Parathyroid adenoma (tissue), 2 donors: ENCODE measurements at regions not wholly inside any gene's neighbourhood (a gene's known extent, or its start where the extent isn't known, plus 50 kb on each side); places are given as distances from the start of the nearest gene placed in this dataset.

ENCODE experiments used
- H2AFZ ChIP-seq: fragments of 300-600 bp; sonication (generic); one replicate; pipeline ENCODE4 v1.7.0; 2017; ENCODE audit warnings: antibody characterized with exemption, mild to moderate bottlenecking
- H3K27ac ChIP-seq: fragments of 300-600 bp; sonication (generic); one replicate; pipeline ENCODE4 v1.7.0; 2017
- H3K27me3 ChIP-seq: fragments of 300-600 bp; sonication (generic); one replicate; pipeline ENCODE4 v1.7.0; 2017; ENCODE audit warnings: low read length; ENCODE audit not compliant: control insufficient read depth, insufficient read depth
- H3K36me3 ChIP-seq: fragments of 300-600 bp; sonication (generic); one replicate; pipeline ENCODE4 v1.7.0; 2017; ENCODE audit warnings: low read length; ENCODE audit not compliant: control insufficient read depth, insufficient read depth
- H3K4me1 ChIP-seq: fragments of 300-600 bp; sonication (generic); one replicate; pipeline ENCODE4 v1.7.0; 2017; ENCODE audit warnings: control low read depth
- H3K4me2 ChIP-seq: fragments of 300-600 bp; sonication (generic); one replicate; pipeline ENCODE4 v1.7.0; 2017; ENCODE audit warnings: low read length
- H3K4me3 ChIP-seq: fragments of 300-600 bp; sonication (generic); one replicate; pipeline ENCODE4 v1.7.0; 2017; ENCODE audit warnings: low read depth, low read length
- H3K79me2 ChIP-seq: fragments of 300-600 bp; sonication (generic); one replicate; pipeline ENCODE4 v1.7.0; 2017; ENCODE audit warnings: control low read depth
- H3K9ac ChIP-seq: fragments of 300-600 bp; sonication (generic); one replicate; pipeline ENCODE4 v1.7.0; 2017; ENCODE audit warnings: mild to moderate bottlenecking
- H3K9me3 ChIP-seq: fragments of 300-600 bp; sonication (generic); one replicate; pipeline ENCODE4 v1.7.0; 2017; ENCODE audit warnings: low read length; ENCODE audit not compliant: control insufficient read depth
- CTCF ChIP-seq: fragments of 300-600 bp; sonication (generic); IDR thresholded peaks from one replicate; pipeline ENCODE4 v1.7.0; 2017; ENCODE audit warnings: antibody characterized with exemption, mild to moderate bottlenecking
- donor health status: primary hyperparathyroidism.

DNA sequence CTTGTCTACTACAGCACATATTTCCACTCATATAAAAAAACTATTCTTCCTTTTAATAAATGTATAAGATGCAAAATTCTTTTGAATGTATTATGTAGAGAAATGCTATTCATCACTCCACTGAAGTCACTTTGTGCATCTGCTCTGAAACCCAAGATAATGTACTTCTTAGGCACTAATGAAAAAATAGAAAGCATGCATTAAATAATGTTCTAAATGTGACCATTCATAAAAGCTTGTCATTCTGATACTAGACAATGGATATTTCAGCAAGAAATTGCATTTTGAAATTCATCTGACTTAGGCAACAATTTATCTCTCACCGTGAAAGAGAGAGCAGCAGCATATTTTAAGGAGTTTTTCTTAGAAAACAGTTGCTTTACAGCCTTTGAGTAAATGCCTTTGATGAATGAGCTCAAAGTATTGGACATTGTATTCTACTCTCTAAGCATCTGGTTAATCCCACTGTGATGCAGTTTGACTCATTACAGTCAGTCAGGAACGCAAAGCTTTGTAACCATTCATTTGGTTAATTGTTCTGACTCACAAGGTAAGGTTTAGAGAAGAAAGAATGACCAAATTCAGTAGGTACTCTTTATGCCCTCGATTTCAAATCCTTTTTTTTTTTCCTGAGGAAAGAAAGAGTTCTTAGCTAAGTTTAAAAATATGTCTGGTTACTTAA lies 2233.8 kb upstream of the C9orf72 start:
- Histone ChIP-seq H2AFZ (no peak overlapping the region), H3K4me1 (no peaks in the 10 kb centered on the region), H3K27me3 (no peaks in the 10 kb centered on the region), H3K9me3 (no peaks in the 10 kb centered on the region), H3K79me2 (no peaks in the 10 kb centered on the region), H3K36me3 (no peaks in the 10 kb centered on the region), H3K9ac (no peak overlapping the region), H3K4me2 (no peak overlapping the region), H3K27ac (no peak overlapping the region), H3K4me3 (no peak overlapping the region)
- TF ChIP-seq CTCF: no peak

DNA sequence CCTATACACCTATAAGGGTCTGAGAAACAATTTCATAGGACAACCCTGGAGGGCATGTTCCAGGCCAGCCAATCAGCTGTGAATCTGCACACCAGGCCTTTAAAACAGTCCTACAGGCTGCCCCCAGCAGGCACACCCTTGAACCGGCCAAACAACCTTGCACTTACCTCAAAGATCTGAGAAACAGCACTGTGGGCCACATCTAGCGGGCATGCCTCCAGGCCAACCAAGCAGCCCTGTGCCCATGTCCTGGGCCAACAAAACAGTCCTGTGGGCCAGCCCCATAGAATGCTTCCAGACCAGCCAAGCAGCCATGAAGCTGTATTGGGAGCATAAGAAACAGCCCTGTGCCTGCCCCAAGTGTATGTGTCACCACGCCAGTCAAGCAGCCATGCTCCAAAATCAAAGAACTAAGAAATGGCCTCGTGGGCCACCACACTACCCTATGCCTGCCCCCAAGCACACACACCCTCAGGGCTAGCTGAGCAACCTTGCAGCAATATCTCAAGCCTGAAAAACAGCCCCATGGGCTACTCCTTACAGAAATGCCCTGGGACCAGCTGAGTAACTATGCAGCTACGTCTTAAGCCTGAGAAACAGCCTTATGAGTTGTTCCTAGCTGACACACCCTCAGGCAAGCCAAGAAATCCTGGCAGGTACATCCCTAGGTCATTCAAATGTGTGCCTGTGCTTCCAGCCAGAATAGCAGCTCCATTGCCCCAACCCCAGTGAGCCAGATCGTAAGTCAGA lies 2243.8 kb upstream of the C9orf72 start:
- Histone ChIP-seq H2AFZ (no peak overlapping the region), H3K79me2 (no peaks in the 10 kb centered on the region), H3K36me3 (no peaks in the 10 kb centered on the region), H3K27ac (no peak overlapping the region), H3K4me3 (no peak overlapping the region), H3K9me3 (peaks cover 7% of the 10 kb centered on the region), H3K4me2 (no peak overlapping the region), H3K4me1 (no peaks in the 10 kb centered on the region), H3K9ac (no peak overlapping the region), H3K27me3 (no peaks in the 10 kb centered on the region)
- TF ChIP-seq CTCF: no peak

DNA sequence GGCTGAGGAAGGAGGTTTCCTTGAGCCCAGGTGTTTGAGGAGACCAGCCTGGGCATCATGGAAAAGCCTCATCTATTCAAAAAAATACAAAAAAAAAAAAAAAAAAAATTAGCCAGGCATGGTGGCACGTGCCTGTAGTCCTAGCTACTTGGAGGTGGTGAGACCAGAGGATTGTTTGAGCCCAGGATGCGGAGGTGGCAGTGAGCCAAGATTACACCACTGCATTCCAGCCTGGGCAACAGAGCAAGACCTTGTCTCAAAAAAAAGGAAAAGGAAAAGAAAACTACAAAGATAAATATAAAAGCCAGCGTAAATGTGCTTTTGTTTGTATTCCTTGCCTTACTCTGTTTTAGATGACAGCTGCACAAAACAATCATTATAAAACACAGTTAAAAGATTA lies 2249.2 kb upstream of the C9orf72 start:
- H3K79me2 ChIP-seq: no peaks in the 10 kb centered on the region
- H3K9me3 ChIP-seq: peaks cover 3% of the 10 kb centered on the region
- no peaks in the 10 kb centered on the region for H3K27me3 ChIP-seq
- no peaks in the 10 kb centered on the region for H3K4me1 ChIP-seq
- no peak overlapping the region for H2AFZ ChIP-seq
- H3K4me2 ChIP-seq: no peak overlapping the region
- no peaks in the 10 kb centered on the region for H3K36me3 ChIP-seq
- no peak overlapping the region for H3K4me3 ChIP-seq
- no peak for TF ChIP-seq CTCF
- H3K27ac ChIP-seq: no peak overlapping the region
- no peak overlapping the region for H3K9ac ChIP-seq

GRCh38 chr9:29826421-29826820 lies 2253.1 kb upstream of the C9orf72 start:
- Histone ChIP-seq H3K27me3 (no peaks in the 10 kb centered on the region), H3K9me3 (no peaks in the 10 kb centered on the region), H2AFZ (no peak overlapping the region), H3K79me2 (no peaks in the 10 kb centered on the region), H3K9ac (no peak overlapping the region), H3K27ac (no peak overlapping the region), H3K4me2 (no peak overlapping the region), H3K36me3 (no peaks in the 10 kb centered on the region), H3K4me1 (no peaks in the 10 kb centered on the region), H3K4me3 (no peak overlapping the region)
- no peak for TF ChIP-seq CTCF
